Adrenal gland (tissue), 9 donors: ENCODE measurements at regions not wholly inside any gene's neighbourhood (a gene's known extent, or its start where the extent isn't known, plus 50 kb on each side); places are given as distances from the start of the nearest gene placed in this dataset.

Experiments used
- DNase-seq, 7 donors: peaks; one replicate each; pipeline ENCODE4 v3.0.0-alpha.2; 2019 to 2020
- H3K27ac ChIP-seq, 5 donors: fragments of 200-600 bp; sonication (generic) in 4 of 5; 1 replicate in 3 of 5; 2 replicates in 2 of 5; pipeline versions ENCODE4 v1.5.1 to v1.8.0; 2016 to 2020; ENCODE audit warnings: mild to moderate bottlenecking in 1 of 5
- H3K27me3 ChIP-seq: fragments of 200-600 bp; 2 replicates; pipeline ENCODE4 v1.8.0; 2021
- H3K36me3 ChIP-seq, 2 donors: fragments of 200-600 bp; replicated peaks in 1 of 2; 1 replicate in 1 of 2; 2 replicates in 1 of 2; pipeline versions ENCODE4 v1.5.1 to v1.8.0; 2018 to 2022
- H3K4me1 ChIP-seq, 2 donors: fragments of 200-600 bp; replicated peaks in 1 of 2; 1 replicate in 1 of 2; 2 replicates in 1 of 2; pipeline versions ENCODE4 v1.5.1 to v1.8.0; 2018 to 2021
- H3K4me3 ChIP-seq, 4 donors: fragments of 200-600 bp; sonication (generic) in 3 of 4; one replicate each; pipeline ENCODE4 v1.5.1; 2016 to 2018
- H3K9me3 ChIP-seq, 3 donors: fragments of 200-600 bp; sonication (generic) in 1 of 3; replicated peaks in 1 of 3; 1 replicate in 2 of 3; 2 replicates in 1 of 3; pipeline versions ENCODE4 v1.5.1 to v1.8.0; 2016 to 2021
- CTCF ChIP-seq, 6 experiments: fragments of 450-650 bp in 4 of 6; fragments of 200-600 bp in 2 of 6; sonication (generic) in 1 of 6; IDR thresholded peaks; 1 replicate in 5 of 6; 2 replicates in 1 of 6; pipeline versions ENCODE4 v1.5.1 to v1.8.0; 2016 to 2021; ENCODE audit warnings: antibody characterized with exemption in 6 of 6, mild to moderate bottlenecking in 2 of 6, moderate library complexity in 1 of 6
- POLR2A ChIP-seq, 2 donors: fragments of 450-650 bp; IDR thresholded peaks; one replicate each; pipeline ENCODE4 v1.6.1; 2017; ENCODE audit warnings: antibody characterized with exemption in 2 of 2, mild to moderate bottlenecking in 2 of 2, moderate library complexity in 1 of 2
- WGBS, 4 donors: extraction: QIAGEN DNeasy Blood & Tissue Kit in 2 of 4; methylation state at CpG; one replicate each; pipeline versions ENCODE4 v1.1.5 to v1.1.7; 2013 to 2017; 5-methylcytosine and 5-hydroxymethylcytosine counted together
- intact Hi-C, 2 donors: fragments of 100-400 bp; cut with DNase I; formaldehyde crosslinking; loops; one replicate each; pipeline versions ENCODE4 v1.14.1 to v1.15.0; 2022 to 2023
- donor health status: healthy with polysubstance abuse.
- donor health status: Bipolar disorder and iron deficiency.
- donor health status: DM: yes; HTN: yes; CAD: no.
- donor health status: DM: no; HTN: no; CAD: no.
- donor health status: DM: no; HTN: no; CAD: no.

GRCh38 chr3:40725031-40725430, 200.3 kb downstream of the ZNF621 start:
- no peaks in the 10 kb centered on the region for H3K4me1 ChIP-seq
- H3K9me3 ChIP-seq, result no peaks in the 10 kb centered on the region
- H3K36me3 ChIP-seq, result no peaks in the 10 kb centered on the region
- no peaks in the 10 kb centered on the region for H3K27me3 ChIP-seq
- intact Hi-C loops, result no loop called here
- no peak overlapping the region for H3K27ac ChIP-seq
- TF ChIP-seq CTCF (IDR thresholded peaks at IDR 0.05) (no peak), POLR2A (IDR thresholded peaks at IDR 0.05) (no peak)
- H3K4me3 ChIP-seq, result no peak overlapping the region
- DNase-seq, result no peak

DNA sequence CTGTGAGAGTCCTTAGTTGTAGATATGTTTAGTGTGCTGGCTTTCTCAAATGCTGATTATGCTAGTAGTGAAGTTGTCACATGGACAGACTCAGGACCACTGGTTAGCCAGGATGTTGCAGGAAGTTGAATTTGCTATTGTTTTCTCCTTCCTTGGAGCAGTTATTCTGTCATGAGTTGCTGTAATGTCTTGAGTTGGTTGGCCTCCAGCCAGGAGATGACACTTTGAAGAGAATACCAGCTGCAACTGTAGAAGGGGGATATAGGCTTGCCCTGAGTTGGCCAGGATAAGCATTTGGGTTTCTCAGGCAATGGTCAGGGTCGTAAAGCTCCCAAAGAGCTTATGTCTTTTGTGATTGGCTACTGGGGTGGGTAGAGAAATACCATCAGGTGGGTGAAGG, 206.7 kb downstream of the ZNF621 start:
- H3K27me3 ChIP-seq, result no peaks in the 10 kb centered on the region
- no peak overlapping the region for H3K27ac ChIP-seq
- 54 to 80% (median 76%) methylated on average over 1 of the region's 1 CpG; no CpG with 5 or more reads in 1 of the 4 donors for WGBS, 4 donors
- TF ChIP-seq CTCF (IDR thresholded peaks at IDR 0.05) (no peak), POLR2A (IDR thresholded peaks at IDR 0.05) (no peak)
- no peak overlapping the region for H3K4me3 ChIP-seq
- no peaks in the 10 kb centered on the region for H3K9me3 ChIP-seq
- DNase-seq, result no peak
- H3K36me3 ChIP-seq, result no peaks in the 10 kb centered on the region
- intact Hi-C loops, result no loop called here
- H3K4me1 ChIP-seq, result no peaks in the 10 kb centered on the region

DNA sequence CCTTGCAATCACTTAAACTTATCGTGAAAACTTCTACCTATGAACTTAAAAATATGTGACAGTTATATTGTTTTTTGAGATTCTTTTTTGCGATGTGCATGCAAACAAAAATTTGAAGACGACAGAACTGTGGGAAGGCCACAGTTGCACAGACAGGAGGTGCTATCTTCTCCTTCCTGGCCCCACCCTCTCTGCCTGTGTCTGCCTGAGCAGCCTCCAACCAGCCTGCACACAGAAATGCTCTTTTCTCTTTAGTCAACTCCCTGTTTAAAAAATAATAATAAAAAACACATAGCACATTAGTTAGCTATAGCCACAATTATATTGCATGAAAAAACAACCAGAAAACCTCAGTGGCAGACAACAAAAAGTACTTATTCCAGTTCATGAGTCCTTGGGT, 212.2 kb downstream of the ZNF621 start:
- H3K36me3 ChIP-seq, result no peaks in the 10 kb centered on the region
- intact Hi-C loops, result no loop called here
- TF ChIP-seq CTCF (IDR thresholded peaks at IDR 0.05), result no peak
- no peak for TF ChIP-seq POLR2A (IDR thresholded peaks at IDR 0.05)
- no peaks in the 10 kb centered on the region for H3K4me1 ChIP-seq
- 81 to 88% (median 84%) methylated on average over 3 of the region's 3 CpGs for WGBS, 4 donors
- H3K9me3 ChIP-seq, result no peaks in the 10 kb centered on the region
- H3K27ac ChIP-seq, result no peak overlapping the region
- no peak for DNase-seq
- H3K4me3 ChIP-seq, result no peak overlapping the region
- H3K27me3 ChIP-seq, result no peaks in the 10 kb centered on the region

DNA sequence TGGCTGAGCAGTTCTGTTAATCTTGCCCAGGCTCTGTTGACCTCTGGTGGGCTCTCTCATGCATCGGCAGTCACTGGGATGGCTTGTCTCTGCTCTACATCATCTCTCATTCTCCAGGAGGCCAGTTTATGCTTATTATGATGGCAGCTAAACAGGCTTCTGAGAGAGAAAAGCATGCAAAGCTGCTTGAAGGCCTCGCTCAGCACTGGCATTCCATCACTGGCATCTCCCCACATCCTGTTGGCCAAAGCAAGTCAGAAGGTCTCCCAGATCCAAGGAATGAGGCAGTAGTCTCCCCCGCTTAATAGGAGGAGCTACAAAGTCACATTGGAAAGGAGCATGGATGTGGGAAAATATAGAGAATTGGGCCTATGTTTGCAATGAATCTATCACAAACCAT, 212.6 kb downstream of the ZNF621 start:
- intact Hi-C loops, result no loop called here
- 89 to 96% (median 90%) methylated on average over 3 of the region's 3 CpGs for WGBS, 4 donors
- TF ChIP-seq POLR2A (IDR thresholded peaks at IDR 0.05) (no peak), CTCF (IDR thresholded peaks at IDR 0.05) (no peak)
- H3K36me3 ChIP-seq, result no peaks in the 10 kb centered on the region
- DNase-seq, result no peak
- no peaks in the 10 kb centered on the region for H3K4me1 ChIP-seq
- no peaks in the 10 kb centered on the region for H3K9me3 ChIP-seq
- no peak overlapping the region for H3K4me3 ChIP-seq
- H3K27ac ChIP-seq, result no peak overlapping the region
- no peaks in the 10 kb centered on the region for H3K27me3 ChIP-seq
